ENCODE measurements at regions not wholly inside any gene's neighbourhood (a gene's known extent, or its start where the extent isn't known, plus 50 kb on each side); places are given as distances from the start of the nearest gene placed in this dataset.
A peak's percentile ranks its signal among the peaks of the same experiment; 100 is the strongest.

DNA sequence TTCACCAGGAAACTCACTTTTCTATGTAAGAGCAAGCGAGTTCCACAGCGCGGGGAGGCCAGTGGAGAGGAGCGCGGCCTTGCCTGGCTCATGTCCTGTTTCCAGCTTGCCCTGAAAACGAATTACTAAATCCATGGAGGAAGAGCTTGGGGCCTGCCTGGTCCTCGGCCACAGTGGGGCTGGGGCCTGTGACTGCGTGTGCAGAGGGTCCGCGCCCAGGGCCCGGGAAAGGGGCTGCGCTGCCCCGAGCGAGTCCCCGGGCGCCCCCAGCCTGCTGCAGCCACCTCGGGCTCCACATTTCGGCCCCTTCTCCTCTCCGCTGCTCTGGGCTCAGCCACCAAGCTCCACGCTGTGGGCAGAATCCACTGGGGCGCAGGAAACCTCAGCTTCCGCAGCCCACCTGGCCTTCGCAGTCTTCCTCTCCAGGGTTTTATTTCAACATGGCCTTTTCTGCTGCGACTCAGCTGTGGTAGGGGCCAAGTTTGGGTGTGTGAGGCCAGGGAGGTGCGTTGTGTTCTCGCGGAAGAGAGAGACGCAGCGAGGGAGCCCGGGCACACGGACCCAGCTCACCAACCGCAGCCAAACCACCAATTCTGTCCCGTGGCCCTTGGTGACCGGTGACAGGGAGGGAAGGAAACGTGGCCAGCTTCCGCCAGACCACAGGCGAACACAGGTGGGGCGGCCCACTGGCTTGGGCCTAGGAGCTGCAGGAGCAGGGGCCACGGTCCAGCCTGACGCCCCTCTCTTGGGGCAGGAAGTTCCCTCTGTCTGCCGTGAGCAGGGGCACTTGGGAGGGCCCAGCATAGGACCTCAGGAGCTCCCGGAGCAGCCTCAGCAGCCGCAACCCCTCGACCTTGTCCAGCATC, 211.4 kb downstream of the ERMARD start:
- DNase-seq (ENCODE audit: low spot score), result no peak
- in situ Hi-C loops (cut with HindIII; ENCODE audit: low sequenced_read_pairs), result no loop called here

DNA sequence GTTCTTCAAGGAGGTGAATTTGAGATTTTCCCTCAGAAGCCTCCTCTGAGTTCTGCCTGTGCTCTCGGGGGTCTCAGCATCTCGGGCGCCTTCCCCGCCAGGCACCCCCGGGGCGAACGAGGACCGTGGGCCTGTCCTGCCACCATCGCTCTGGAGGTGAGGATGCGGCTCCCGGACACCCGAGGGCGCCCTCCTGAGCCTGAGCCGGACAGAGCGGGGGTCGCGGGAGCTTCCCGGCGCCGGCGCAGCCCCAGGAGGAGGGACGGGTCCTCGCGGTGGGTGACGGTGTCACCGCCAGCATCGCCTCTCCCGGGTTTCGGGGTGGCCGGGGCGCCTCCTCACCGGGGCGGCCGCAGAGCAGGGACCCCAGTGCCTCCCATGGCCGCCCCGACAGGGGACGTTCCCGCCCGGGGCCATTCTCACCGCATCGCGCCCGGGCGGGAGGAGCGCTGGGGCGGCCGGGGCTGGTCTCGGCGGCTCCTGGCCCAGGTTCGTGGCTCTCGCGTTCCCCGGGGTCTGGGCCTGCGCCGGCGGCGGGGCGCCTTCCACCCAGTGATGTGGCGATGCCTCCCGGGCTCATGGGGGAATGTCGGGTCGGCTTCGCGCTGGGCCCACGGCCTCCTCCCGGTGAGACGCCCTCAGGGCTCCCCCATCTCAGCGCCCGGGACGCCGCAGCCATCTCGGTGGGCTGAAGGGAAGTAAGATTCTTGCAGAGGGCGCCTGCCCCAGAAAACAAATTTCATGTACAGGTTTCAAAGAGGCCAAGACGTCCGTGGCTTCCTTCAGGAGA, 210.5 kb downstream of the ERMARD start:
- in situ Hi-C loops (cut with HindIII; ENCODE audit: low sequenced_read_pairs), result no loop called here
- no peak for DNase-seq (ENCODE audit: low spot score)

DNA sequence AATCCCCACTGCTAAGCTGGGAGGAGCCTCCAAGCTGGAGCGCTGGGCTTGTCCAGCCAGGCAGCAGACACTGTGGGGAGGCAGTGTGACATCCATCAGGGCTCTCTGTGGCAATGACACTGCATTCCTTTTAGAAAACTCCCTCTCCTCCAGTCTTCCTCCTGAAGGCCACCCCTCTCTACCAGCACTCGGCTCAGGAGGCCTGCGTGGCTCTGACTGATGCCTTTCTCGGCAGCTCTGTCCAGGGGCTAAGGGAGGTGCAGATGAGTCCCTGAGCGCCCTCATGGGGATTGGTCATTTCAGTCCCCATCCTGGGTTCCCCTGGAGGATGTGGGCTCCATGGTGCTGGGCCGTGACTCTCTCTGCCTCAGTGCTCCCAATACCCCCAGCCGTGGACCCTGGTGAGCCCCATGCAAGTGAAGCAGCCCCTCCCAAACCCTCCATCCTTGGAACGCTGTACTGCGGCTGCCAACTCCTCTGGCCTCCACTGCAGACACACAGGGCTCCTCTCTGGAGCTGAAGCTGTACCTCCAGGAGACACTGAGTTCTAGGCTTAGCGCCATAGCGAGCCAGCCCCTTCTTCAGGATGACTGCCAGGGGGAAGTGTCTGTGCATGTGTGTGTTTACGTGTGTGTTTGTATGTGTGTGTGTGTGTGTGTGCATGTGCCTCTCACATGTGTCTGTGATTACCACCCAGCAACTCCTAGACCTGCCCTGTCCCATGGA, 209.6 kb downstream of the ERMARD start:
- in situ Hi-C loops (cut with HindIII; ENCODE audit: low sequenced_read_pairs), result no loop called here
- DNase-seq (ENCODE audit: low spot score), result no peak

DNA sequence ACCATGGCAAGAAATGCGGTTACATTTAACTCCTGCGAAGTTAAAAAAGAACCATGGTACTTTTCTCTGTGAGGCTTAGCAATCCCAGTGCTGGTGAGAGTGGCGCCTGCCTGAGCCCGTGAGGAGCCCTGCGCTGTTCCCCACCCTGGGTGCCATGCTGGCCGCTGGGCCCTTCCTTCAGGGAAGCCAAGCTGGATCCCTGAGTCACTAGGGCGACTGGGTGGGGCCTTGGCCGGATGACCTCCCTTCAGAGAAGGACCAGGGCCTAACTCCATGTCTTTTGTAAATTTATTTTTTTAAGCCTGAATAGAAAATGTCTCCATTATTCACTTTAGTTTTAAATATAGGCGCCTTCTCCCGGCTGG, 209.1 kb downstream of the ERMARD start:
- in situ Hi-C loops (cut with HindIII; ENCODE audit: low sequenced_read_pairs), result no loop called here

DNA sequence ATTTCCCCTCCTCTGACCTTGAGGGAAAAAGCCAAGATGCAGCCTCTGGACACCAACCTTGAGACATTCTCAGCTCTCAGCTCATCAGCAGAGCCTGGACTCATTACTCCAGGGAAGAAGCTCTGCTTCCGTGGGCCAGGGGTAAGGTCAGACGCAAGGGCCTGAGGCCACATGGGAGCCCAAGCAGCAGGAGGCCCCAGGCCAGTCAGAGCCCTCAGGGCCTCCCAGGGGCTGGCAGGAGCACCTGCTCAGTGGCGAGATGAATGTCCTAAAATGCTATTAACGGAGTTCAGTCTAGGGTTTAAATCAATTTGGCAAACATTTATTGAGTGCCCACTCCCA, 208.6 kb downstream of the ERMARD start:
- DNase-seq (ENCODE audit: low spot score), result no peak
- in situ Hi-C loops (cut with HindIII; ENCODE audit: low sequenced_read_pairs), result no loop called here

More for the DNA sequence above, 209.1 kb downstream of the ERMARD start:
- DNase-seq (ENCODE audit: low spot score), result no peak

DNA sequence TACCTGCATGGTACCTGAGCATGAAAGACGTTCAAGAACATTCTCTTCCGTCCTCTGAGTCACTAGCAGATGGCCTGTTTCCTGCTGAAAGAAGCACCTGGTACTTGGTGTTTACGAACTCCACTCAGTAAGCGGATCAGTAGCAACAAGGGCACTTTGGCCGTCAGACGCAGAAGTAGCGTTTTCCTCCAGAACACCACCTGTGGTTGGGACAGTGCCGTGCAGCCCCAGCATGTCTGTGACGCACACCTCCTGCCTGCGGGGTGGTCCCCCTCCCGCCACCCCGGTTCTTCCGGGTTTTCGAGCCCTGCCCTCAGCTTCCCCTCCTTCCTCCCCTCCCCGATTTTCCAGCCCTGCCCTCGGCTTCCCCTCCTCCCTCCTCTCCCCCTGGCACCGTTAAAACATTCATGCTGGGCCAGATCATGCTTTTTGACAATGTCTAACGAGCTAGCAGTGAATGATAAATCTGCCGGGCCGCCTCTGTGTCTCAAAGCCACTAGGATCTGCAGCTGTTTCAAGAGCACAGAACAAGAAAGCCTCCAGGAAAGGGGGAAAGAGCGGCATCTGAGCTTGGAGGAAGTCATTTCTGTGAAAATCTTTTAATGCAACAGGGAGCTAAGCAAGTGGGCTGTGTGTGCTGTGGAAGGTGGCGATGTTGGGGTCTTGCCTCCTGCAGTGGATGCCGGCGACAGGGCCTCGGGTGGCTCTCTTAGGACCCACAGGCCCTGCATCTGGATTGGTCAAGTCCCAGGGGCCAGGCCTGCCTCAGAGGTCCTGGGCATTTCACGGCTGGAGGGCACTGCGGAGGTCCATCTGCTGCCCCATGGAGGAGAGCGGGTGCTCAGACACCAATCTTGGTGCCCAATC, 207.9 kb downstream of the ERMARD start:
- peak; percentile 43 for DNase-seq (ENCODE audit: low spot score)
- in situ Hi-C loops (cut with HindIII; ENCODE audit: low sequenced_read_pairs), result no loop called here

DNA sequence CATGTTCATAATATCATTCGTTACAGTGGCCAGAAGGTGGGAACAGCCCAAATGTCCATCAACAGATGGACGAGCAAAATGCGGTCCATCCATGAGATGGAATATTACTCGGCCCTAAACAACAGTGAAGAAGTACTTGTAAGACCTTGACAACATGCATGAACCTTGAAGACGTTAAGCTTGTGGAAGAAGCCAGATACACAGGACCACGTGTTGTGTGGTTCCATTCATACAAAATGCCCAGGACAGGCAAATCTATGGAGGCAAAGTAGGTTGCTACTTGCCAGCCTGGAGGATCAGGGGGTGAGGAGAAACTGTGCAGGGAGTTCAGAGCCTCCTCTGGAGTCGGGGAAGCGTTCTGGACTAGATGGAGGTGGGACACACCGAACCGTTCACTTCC, 207.1 kb downstream of the ERMARD start:
- no peak for DNase-seq (ENCODE audit: low spot score)
- in situ Hi-C loops (cut with HindIII; ENCODE audit: low sequenced_read_pairs), result no loop called here

DNA sequence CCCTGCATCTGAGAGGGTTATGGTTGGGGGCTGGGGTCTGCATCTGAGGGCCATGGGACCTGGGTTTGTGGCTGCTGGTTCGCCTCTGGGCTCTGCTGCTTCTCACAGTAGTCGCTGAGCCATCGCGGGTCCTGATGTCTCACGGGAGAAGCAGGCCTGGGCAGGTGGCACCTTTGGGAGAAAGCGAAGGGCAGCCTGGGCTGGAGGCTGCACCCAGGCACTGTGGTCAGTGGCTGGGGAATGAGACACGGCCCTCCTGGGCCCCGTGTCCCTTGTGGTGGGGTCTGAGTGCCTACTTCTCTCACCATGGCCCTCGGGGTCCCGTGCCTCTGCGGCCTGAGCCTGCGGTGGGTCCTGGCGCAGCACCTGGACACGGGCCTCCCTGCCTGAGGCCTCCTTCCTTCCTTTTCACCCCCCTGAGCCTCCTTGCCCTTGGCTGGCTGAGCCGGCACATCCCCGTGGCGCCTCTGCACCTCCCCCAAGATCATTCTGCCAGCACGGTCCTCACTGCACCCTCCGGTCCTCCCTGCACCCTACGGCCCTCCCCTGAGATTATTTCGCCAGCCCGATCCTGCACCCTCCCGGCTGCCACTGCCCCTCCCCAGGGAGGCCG, 206.0 kb downstream of the ERMARD start:
- no peak for DNase-seq (ENCODE audit: low spot score)
- in situ Hi-C loops (cut with HindIII; ENCODE audit: low sequenced_read_pairs), result no loop called here

DNA sequence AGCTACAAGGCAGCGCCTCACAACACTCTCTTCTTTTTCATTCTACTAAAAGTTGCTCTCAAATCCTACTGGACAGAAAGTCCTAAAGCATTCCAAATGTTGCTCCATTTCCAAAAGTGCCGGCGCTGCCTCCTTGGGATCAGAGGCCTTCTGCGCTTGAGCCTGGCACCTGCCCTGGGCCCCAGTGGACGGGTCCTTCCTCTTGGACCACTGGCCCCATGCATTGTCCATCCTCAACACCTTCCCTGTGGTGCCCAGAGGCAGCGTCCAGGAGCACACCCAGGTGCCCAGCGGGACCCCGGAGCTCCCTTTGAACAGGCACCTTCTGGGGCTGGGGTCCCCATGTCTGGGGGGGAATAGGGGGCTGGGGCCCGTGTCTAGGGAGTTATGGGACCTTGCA, 205.2 kb downstream of the ERMARD start:
- no peak for DNase-seq (ENCODE audit: low spot score)
- in situ Hi-C loops (cut with HindIII; ENCODE audit: low sequenced_read_pairs), result no loop called here

DNA sequence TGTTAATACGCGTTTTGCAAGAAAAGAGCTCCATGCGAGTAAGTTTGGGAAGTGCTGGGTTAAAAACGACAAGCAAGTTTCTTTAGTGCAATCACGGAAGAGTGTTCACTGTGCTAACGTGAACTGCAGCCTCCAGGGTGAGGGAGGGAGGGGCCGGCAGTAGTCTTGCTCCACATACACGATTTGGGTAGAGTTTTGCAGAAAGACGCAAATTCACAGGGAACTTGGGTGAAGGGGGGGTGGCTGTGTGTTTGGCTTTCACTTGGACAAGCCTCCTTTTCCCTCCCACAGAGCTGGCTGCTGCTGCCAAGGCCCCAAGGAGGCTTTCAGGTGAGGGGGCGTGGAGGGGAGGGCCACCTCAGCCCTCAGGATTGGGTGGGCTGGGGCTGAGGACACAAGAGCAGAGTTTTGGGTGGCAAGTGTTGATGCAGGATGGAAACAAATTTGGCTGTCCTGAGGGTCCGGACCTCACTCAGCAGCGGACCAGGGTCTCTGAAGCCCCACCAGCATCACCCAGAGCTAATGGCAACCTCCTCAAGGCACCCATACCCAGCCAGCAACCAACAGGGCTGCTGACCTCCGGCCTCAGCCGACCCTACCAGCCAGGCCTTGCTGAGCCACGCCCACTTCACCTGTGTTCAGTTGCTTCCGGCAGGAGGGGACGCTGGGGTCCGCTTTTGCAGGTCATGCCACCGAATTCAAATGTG, 204.5 kb downstream of the ERMARD start:
- DNase-seq (ENCODE audit: low spot score), result no peak
- in situ Hi-C loops (cut with HindIII; ENCODE audit: low sequenced_read_pairs), result no loop called here

DNA sequence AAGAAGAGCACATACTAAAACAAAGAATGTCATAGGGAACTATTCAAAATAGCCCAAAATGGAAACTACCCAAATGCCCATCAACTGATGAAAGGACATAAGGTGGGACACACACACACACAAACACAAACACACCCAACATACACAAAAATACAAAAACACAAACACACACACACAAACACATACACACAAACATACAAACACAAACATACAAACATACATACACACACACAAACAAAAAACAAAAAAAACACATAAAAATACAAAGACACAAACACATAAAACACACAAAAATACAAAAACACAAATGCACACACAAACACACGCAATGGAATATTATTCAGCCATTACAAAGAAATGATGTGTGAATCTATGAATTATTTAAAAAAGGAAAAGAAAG, 203.6 kb downstream of the ERMARD start:
- DNase-seq (ENCODE audit: low spot score), result no peak
- in situ Hi-C loops (cut with HindIII; ENCODE audit: low sequenced_read_pairs), result no loop called here

DNA sequence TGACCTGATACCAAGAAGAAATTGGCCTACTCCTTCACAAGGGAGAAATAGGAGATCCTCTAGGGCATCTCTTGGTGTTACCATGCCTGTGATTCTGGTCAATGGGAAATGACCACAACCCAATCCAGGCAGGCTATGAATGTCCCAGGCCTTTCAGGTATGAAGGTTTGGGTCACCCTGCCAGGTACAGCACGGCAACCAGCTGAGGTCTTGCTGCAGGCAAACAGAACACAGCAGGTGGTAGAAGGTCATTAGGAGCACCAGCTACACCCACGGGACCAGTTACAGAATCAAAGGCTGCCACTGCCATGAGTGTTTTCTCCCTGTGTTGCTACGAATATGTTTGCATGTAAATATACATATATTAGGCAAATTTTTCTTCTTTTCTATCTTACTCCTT, 202.3 kb downstream of the ERMARD start:
- in situ Hi-C loops (cut with HindIII; ENCODE audit: low sequenced_read_pairs), result no loop called here

DNA sequence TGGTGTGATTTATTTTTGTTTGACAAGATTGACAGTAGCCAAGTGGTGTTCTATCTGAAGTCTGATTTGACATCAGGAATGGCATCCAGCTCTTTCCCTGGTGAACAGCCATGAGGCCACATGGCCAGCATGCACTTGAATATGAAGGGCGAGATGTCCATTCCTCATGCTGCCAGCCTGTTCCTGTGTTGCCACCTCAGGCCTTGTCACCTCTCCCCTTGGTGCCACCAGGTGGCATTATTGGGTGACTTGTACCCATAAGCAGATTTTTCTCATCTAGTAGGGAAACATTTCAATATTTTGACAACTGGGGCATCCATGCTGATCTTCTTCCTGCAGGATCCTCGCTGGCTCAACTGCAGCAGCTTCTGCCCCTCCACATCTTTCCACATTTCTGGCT, 199.1 kb downstream of the ERMARD start:
- in situ Hi-C loops (cut with HindIII; ENCODE audit: low sequenced_read_pairs), result no loop called here
- peak; percentile 55 for DNase-seq (ENCODE audit: low spot score)

More for the DNA sequence above, 202.3 kb downstream of the ERMARD start:
- DNase-seq (ENCODE audit: low spot score), result no peak

DNA sequence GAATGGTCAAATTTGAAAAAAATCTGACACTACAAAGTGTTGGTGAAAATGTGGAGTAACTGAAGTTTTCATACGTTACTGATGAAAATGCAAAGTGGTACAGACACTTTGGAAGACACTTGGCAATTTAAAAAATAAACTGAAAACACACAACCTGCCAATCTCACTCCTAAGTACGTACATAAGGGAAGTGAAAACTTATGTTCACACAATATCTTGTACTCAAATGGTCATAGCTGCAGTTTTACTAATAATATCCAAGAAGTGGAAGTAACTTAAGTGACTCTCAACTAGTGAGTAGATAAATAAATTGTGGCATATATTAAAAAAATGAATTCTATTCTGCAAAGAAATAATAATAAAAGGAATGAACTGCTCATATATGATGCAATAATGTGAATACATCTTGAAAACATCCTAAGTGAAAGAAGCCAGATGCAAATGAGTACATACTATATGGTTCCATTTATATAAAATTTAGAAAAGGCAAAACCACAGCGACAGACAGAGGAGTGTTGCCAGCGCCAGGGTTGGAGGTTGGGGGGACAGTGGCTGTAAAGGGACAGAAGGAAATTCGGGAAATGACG, 198.2 kb downstream of the ERMARD start:
- in situ Hi-C loops (cut with HindIII; ENCODE audit: low sequenced_read_pairs), result no loop called here

DNA sequence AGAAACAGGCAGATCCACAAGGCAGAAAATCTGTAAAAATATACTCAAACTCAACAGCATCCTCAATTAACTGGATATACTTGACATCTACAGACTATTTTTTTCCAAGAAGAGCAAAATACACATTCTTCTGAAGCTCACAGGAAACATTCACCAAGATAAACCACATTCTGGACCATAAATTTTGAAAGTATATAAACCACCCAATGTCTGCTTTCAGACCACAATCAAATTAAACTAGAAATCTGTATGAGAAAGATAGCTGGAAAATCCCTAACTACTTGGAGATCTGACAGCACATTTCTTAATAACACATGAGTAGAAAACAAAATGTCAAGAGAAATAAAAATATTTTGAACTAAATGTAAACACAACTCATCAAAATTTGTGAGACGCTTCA, 195.5 kb downstream of the ERMARD start:
- no peak for DNase-seq (ENCODE audit: low spot score)
- in situ Hi-C loops (cut with HindIII; ENCODE audit: low sequenced_read_pairs), result no loop called here

More for the DNA sequence above, 198.2 kb downstream of the ERMARD start:
- DNase-seq (ENCODE audit: low spot score), result no peak

DNA sequence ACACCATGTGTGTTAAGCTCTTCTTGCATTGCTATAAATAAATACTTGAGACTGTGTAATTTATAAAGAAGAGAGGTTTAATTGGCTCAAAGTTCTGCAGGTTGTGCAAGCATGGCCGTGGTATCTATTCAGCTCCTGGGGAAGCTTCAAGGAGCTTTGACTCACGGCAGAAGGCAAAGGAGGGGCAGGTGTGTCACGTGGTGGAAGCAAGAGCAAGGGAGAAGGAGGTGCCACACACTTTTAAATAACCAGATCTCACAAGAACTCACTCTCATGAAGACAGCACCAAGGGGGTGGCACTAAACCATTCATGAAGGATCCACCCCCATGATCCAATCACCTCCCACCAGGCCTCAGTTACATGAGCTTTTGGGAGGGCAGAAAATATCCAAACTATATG, 193.7 kb downstream of the ERMARD start:
- no peak for DNase-seq (ENCODE audit: low spot score)
- in situ Hi-C loops (cut with HindIII; ENCODE audit: low sequenced_read_pairs), result no loop called here

DNA sequence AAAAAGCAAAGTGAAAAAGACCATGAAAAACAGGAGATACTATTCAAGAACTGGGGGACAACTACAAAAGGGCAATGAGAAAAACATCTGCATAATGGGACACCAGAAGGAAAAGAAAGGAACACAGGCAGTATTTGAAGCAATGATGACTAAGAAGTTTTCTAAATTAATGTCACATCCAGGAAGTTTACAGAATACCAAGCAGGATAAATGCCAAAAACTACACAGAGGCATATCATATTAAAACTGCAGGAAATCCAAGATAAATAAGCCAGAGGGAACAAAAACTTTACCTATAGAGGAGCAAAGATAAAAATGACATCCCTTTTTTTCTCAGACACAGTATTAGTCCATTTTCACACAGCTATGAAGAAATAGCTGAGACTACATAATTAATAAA, 193.0 kb downstream of the ERMARD start:
- no peak for DNase-seq (ENCODE audit: low spot score)
- in situ Hi-C loops (cut with HindIII; ENCODE audit: low sequenced_read_pairs), result no loop called here

DNA sequence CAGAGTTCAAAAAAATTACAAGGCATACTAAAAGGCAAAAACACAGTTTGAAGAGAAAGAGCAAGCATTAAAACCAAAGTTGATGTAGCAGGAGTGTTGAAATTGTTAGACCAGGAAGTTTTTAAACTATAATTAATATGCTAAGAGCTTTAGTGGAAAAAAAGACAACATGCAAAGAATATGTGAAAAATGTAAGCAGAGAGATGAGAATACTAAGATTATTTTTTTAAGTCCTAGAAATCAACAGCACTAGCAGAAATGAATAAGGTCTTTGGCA, 192.6 kb downstream of the ERMARD start:
- in situ Hi-C loops (cut with HindIII; ENCODE audit: low sequenced_read_pairs), result no loop called here
- DNase-seq (ENCODE audit: low spot score), result no peak

All from G401 (cell line).